LNCaP clone FGC (cell line): ENCODE measurements at regions not wholly inside any gene's neighbourhood (a gene's known extent, or its start where the extent isn't known, plus 50 kb on each side); places are given as distances from the start of the nearest gene placed in this dataset.
"Not testable (repeated sequence)": the region's sequence is repeated elsewhere in the genome, so short reads cannot be mapped to it uniquely, and the experiment has no call there.

Experiments
- DNase-seq: peaks from one replicate; pipeline ENCODE4 v3.0.0-alpha.2; 2011; ENCODE audit warnings: low read depth
- H3K4me3 ChIP-seq: 2 replicates; pipeline ENCODE4 v1.5.1; 2011; ENCODE audit warnings: mild to moderate bottlenecking, low read depth, low read length, control low read depth
- TF ChIP-seq, protein P1 (sequence below): IDR thresholded peaks from 2 replicates; pipeline ENCODE4 v1.5.1; 2012; ENCODE audit warnings: mild to moderate bottlenecking; ENCODE audit not compliant: control insufficient read depth, insufficient read depth; ENCODE audit errors: extremely low read depth

DNA sequence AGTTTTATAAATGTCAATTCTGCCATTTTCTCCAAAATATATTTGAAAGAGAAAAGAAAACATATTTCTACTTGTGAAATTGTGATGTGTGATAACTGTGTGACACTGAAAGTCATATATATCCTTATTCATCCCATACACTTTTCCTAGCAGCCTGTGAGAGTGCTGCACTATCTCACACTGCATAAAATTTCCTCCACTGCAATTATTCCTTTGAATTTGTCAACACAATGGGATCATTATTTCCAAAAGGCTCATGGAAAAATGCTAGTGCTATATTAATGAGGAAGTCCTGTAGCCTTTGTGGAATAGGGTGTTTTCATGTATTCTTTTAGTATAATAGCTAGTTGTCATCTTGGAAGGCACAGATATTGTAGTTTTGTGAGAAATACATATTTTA lies 504.1 kb downstream of the RPL10L start:
- TF ChIP-seq, protein P1, sequence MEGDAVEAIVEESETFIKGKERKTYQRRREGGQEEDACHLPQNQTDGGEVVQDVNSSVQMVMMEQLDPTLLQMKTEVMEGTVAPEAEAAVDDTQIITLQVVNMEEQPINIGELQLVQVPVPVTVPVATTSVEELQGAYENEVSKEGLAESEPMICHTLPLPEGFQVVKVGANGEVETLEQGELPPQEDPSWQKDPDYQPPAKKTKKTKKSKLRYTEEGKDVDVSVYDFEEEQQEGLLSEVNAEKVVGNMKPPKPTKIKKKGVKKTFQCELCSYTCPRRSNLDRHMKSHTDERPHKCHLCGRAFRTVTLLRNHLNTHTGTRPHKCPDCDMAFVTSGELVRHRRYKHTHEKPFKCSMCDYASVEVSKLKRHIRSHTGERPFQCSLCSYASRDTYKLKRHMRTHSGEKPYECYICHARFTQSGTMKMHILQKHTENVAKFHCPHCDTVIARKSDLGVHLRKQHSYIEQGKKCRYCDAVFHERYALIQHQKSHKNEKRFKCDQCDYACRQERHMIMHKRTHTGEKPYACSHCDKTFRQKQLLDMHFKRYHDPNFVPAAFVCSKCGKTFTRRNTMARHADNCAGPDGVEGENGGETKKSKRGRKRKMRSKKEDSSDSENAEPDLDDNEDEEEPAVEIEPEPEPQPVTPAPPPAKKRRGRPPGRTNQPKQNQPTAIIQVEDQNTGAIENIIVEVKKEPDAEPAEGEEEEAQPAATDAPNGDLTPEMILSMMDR: no peak
- no peak for DNase-seq
- H3K4me3 ChIP-seq: no peak overlapping the region

DNA sequence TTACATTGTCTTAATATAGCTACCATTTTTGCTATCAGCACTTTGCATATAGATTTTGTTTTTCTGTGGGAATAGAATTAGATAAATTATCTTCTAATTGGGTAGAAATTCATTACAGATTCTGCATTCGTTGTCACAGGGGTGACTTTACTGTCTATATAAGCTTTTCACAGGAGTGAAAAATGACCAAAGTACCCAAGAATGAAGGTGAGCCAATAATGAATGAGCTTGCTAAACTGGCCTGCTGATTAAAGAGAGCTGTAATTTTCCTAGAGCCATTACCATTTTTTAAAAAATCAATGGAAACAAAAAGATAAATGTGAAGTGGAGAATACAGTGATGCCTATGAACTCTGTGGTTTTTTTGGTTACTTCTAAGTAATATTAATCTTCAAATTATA lies 504.6 kb downstream of the RPL10L start:
- H3K4me3 ChIP-seq: no peak overlapping the region
- TF ChIP-seq, protein P1: no peak
- no peak for DNase-seq

DNA sequence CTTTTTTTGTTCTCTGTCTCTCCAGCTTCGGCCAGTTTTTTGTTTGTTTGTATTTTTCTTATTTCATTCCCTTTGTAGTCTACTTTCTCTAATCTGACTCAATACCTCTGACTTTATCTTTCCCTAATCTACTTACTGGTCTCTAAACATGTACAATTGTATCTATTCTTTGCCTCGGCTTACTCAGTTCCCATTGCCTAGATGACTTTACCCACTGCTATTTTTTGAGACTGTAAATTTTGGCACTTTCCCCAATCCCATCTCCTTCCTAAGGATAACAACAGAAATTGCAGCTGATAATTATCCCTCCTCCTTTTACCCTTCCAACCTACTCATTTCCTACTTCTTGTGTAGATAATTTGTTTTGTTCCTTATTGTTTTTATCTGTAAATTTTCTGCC lies 511.1 kb downstream of the RPL10L start:
- H3K4me3 ChIP-seq: no peak overlapping the region
- no peak for DNase-seq
- TF ChIP-seq, protein P1: no peak

DNA sequence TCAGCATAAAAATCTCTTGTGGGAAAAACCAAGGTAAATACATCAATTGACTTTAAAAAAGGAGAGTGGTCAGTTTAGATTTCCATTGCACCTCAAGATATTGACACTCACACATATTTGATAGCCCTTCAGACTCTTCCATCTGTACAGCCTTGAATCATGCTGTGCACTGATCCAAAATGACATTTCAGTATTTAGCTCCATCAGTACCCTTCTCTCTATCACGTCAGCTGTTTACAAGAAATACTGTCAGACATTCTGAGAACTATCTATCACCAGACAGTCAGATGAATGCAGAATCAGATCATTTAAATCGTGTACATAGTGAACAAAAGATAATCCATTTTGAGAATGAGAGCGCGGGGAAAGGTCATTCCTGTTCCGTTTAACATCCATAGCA lies 511.9 kb downstream of the RPL10L start:
- no peak overlapping the region for H3K4me3 ChIP-seq
- no peak for DNase-seq
- TF ChIP-seq, protein P1: no peak

DNA sequence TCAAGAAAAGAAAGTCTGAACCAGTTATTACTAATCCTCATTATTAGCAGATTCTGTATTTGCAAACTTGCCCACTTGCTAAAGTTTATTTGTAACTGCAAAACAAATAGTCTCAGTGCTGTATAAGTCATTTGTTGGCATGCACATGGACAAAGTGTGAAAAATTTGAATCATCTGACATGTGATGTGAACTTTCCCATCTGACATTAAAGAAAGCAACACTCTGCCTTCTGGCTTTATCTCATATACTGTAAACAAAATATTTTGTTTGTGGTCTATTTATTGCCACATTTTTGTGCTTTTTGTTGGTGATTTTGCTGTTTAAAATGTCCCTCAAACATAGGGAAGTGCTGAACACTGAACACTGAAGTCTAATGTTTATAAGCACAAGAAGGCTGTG lies 513.8 kb downstream of the RPL10L start:
- no peak overlapping the region for H3K4me3 ChIP-seq
- DNase-seq: no peak
- TF ChIP-seq, protein P1: no peak

DNA sequence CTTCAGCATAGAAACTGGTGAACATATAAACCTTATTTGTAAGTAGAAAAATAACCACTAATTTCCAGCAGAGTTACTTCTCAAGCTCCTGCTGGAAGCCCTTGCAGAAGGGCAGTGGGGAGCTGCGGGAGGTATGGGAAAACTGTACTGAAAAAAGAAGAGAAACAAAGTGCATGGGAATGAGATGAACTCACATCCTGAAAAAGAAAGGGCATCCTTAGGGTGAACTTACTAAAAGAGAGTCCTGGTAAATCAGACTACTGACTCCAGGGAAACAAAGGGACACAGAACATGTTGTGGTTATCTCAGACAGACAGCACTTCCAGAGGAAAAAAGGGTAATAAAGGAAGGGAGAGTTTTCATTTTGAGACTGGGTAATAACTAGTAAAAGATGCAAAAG lies 515.1 kb downstream of the RPL10L start:
- TF ChIP-seq, protein P1: no peak
- DNase-seq: no peak
- no peak overlapping the region for H3K4me3 ChIP-seq

DNA sequence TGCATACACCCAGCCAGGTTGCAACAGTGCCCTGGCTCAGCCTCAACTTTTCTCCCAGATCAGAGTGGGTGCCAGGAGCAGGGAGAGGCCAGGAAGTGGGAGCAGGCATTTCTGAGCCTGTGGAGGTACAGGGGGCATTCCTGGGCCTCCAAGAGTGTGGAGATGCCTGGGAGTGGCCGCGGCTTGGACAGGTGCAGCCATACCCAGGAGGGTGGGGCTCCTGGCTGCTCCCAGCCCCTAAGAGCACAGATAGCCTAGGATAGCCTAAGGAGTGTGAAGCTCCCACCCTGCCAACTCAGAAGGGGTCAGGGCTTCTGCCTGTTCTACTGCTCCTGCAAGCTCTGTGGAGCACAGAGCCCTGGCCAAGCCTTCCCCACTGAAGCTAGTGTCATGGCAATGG lies 543.4 kb downstream of the RPL10L start:
- DNase-seq: no peak
- no peak overlapping the region for H3K4me3 ChIP-seq
- TF ChIP-seq, protein P1: no peak

DNA sequence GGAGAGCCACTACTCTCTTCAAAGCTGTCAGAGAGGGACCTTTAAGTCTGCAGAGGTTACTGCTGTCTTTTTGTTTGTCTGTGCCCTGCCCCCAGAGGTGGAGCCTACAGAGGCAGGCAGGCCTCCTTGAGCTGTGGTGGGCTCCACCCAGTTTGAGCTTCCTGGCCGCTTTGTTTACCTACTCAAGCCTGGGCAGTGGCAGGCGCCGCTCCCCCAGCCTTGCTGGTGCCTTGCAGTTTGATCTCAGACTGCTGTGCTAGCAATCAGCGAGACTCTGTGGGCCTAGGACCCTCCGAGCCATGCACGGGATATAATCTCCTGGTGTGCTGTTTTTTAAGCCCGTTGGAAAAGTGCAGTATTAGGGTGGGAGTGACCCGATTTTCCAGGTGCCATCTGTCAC lies 550.7 kb downstream of the RPL10L start:
- not testable (repeated sequence) for DNase-seq, H3K4me3 ChIP-seq
